SK-N-SH treated with all-trans-retinoic acid at 6 μM for 48 hours (cell line): ENCODE measurements at regions not wholly inside any gene's neighbourhood (a gene's known extent, or its start where the extent isn't known, plus 50 kb on each side); places are given as distances from the start of the nearest gene placed in this dataset.

Experiments used
- ATAC-seq: fragments of 200-7000 bp; cut with Tn5 transposase; 3 replicates; pipeline ENCODE4 v1.9.1; 2020; ENCODE audit warnings: mild to moderate bottlenecking, moderate library complexity
- ARNTL ChIP-seq: fragments of 450-650 bp; formaldehyde crosslinking; IDR thresholded peaks from 2 replicates; pipeline ENCODE4 v1.5.0; 2020; ENCODE audit warnings: low read depth, mild to moderate bottlenecking, moderate library complexity, borderline replicate concordance
- BACH2 ChIP-seq: fragments of 250-450 bp; sonication (Bioruptor Pico); IDR thresholded peaks from 2 replicates; pipeline ENCODE4 v1.9.0; 2021; ENCODE audit warnings: mild to moderate bottlenecking, borderline replicate concordance
- CSDC2 ChIP-seq: fragments of 250-450 bp; sonication (Bioruptor Pico); IDR thresholded peaks from 2 replicates; pipeline ENCODE4 v1.5.0; 2020; ENCODE audit warnings: mild to moderate bottlenecking, moderate library complexity
- ESRRG ChIP-seq: fragments of 250-450 bp; sonication (Bioruptor Pico); IDR thresholded peaks from 2 replicates; pipeline ENCODE4 v1.6.1; 2021; ENCODE audit warnings: mild to moderate bottlenecking
- GLIS3 ChIP-seq: fragments of 250-450 bp; sonication (Bioruptor Pico); IDR thresholded peaks from 2 replicates; pipeline ENCODE4 v1.5.0; 2020; ENCODE audit warnings: mild to moderate bottlenecking, moderate library complexity
- ISL1 ChIP-seq: fragments of 250-450 bp; sonication (Bioruptor Pico); IDR thresholded peaks from 2 replicates; pipeline ENCODE4 v2.1.2; 2022; ENCODE audit warnings: mild to moderate bottlenecking, moderate library complexity
- OSR1 ChIP-seq: fragments of 250-450 bp; sonication (Bioruptor Pico); IDR thresholded peaks from 2 replicates; pipeline ENCODE4 v1.8.0; 2022; ENCODE audit warnings: moderate library complexity, mild to moderate bottlenecking, inconsistent platforms
- PATZ1 ChIP-seq: fragments of 250-450 bp; sonication (Bioruptor Pico); IDR thresholded peaks from 2 replicates; pipeline ENCODE4 v1.8.0; 2020; ENCODE audit warnings: mild to moderate bottlenecking, moderate library complexity, borderline replicate concordance
- RARB ChIP-seq: fragments of 250-450 bp; sonication (Bioruptor Pico); IDR thresholded peaks from 2 replicates; pipeline ENCODE4 v1.8.0; 2021; ENCODE audit warnings: mild to moderate bottlenecking, moderate library complexity
- SNAI2 ChIP-seq: fragments of 250-450 bp; sonication (Bioruptor Pico); IDR thresholded peaks from 2 replicates; pipeline ENCODE4 v1.5.0; 2020; ENCODE audit warnings: mild to moderate bottlenecking, moderate library complexity
- TCF4 ChIP-seq: fragments of 250-450 bp; sonication (Bioruptor Pico); IDR thresholded peaks from 2 replicates; pipeline ENCODE4 v1.8.0; 2021; ENCODE audit warnings: mild to moderate bottlenecking, moderate library complexity, borderline replicate concordance
- TOX ChIP-seq: fragments of 250-450 bp; sonication (Bioruptor Pico); IDR thresholded peaks from 2 replicates; pipeline ENCODE4 v1.8.0; 2021; ENCODE audit warnings: mild to moderate bottlenecking, moderate library complexity, borderline replicate concordance
- ZC3H10 ChIP-seq: fragments of 250-450 bp; sonication (Bioruptor Pico); IDR thresholded peaks from 2 replicates; pipeline ENCODE4 v1.5.1; 2021; ENCODE audit warnings: mild to moderate bottlenecking, moderate library complexity
- ZFP3 ChIP-seq: fragments of 250-450 bp; sonication (Bioruptor Pico); IDR thresholded peaks from 2 replicates; pipeline ENCODE4 v1.5.0; 2020; ENCODE audit warnings: mild to moderate bottlenecking, moderate library complexity
- ZFP30 ChIP-seq: fragments of 450-650 bp; formaldehyde crosslinking; IDR thresholded peaks from 2 replicates; pipeline ENCODE4 v1.5.0; 2022; ENCODE audit warnings: mild to moderate bottlenecking, moderate library complexity
- ZNF565 ChIP-seq: fragments of 450-650 bp; formaldehyde crosslinking; conservative IDR thresholded peaks from 2 replicates; pipeline ENCODE4 v1.5.0; 2020; ENCODE audit warnings: low read depth, mild to moderate bottlenecking, moderate library complexity
- ZNF70 ChIP-seq: fragments of 450-650 bp; formaldehyde crosslinking; IDR thresholded peaks from 2 replicates; pipeline ENCODE4 v1.5.0; 2020; ENCODE audit warnings: mild to moderate bottlenecking, moderate library complexity
- ZNF8 ChIP-seq: fragments of 450-650 bp; formaldehyde crosslinking; IDR thresholded peaks from 2 replicates; pipeline ENCODE4 v1.5.0; 2020; ENCODE audit warnings: mild to moderate bottlenecking, moderate library complexity
- TF ChIP-seq, protein P1 (sequence below): fragments of 250-450 bp; sonication (Bioruptor Pico); IDR thresholded peaks from 2 replicates; pipeline ENCODE4 v1.8.0; 2021; ENCODE audit warnings: low read depth, mild to moderate bottlenecking, moderate library complexity, borderline replicate concordance
- TF ChIP-seq, protein P2 (sequence below): fragments of 250-450 bp; sonication (Bioruptor Pico); IDR thresholded peaks from 2 replicates; pipeline ENCODE4 v1.5.0; 2020; ENCODE audit warnings: mild to moderate bottlenecking, moderate library complexity
- TF ChIP-seq, protein P3 (sequence below): fragments of 250-450 bp; sonication (Bioruptor Pico); IDR thresholded peaks from 2 replicates; pipeline ENCODE4 v1.5.1; 2021; ENCODE audit warnings: mild to moderate bottlenecking, moderate library complexity

GRCh38 chr6:141242957-141243356 is 889.8 kb upstream of the GJE1 start:
- TF ChIP-seq OSR1 (CRISPR knock-in tag) (no peak), SNAI2 (CRISPR knock-in tag) (no peak), ISL1 (CRISPR knock-in tag) (no peak), ZC3H10 (CRISPR knock-in tag) (no peak)
- TF ChIP-seq, protein P1, sequence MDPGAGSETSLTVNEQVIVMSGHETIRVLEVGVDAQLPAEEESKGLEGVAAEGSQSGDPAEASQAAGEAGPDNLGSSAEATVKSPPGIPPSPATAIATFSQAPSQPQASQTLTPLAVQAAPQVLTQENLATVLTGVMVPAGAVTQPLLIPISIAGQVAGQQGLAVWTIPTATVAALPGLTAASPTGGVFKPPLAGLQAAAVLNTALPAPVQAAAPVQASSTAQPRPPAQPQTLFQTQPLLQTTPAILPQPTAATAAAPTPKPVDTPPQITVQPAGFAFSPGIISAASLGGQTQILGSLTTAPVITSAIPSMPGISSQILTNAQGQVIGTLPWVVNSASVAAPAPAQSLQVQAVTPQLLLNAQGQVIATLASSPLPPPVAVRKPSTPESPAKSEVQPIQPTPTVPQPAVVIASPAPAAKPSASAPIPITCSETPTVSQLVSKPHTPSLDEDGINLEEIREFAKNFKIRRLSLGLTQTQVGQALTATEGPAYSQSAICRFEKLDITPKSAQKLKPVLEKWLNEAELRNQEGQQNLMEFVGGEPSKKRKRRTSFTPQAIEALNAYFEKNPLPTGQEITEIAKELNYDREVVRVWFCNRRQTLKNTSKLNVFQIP (CRISPR knock-in tag), result no peak
- TF ChIP-seq, protein P2, sequence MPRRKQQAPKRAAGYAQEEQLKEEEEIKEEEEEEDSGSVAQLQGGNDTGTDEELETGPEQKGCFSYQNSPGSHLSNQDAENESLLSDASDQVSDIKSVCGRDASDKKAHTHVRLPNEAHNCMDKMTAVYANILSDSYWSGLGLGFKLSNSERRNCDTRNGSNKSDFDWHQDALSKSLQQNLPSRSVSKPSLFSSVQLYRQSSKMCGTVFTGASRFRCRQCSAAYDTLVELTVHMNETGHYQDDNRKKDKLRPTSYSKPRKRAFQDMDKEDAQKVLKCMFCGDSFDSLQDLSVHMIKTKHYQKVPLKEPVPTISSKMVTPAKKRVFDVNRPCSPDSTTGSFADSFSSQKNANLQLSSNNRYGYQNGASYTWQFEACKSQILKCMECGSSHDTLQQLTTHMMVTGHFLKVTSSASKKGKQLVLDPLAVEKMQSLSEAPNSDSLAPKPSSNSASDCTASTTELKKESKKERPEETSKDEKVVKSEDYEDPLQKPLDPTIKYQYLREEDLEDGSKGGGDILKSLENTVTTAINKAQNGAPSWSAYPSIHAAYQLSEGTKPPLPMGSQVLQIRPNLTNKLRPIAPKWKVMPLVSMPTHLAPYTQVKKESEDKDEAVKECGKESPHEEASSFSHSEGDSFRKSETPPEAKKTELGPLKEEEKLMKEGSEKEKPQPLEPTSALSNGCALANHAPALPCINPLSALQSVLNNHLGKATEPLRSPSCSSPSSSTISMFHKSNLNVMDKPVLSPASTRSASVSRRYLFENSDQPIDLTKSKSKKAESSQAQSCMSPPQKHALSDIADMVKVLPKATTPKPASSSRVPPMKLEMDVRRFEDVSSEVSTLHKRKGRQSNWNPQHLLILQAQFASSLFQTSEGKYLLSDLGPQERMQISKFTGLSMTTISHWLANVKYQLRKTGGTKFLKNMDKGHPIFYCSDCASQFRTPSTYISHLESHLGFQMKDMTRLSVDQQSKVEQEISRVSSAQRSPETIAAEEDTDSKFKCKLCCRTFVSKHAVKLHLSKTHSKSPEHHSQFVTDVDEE (CRISPR knock-in tag), result no peak
- TF ChIP-seq, protein P3, sequence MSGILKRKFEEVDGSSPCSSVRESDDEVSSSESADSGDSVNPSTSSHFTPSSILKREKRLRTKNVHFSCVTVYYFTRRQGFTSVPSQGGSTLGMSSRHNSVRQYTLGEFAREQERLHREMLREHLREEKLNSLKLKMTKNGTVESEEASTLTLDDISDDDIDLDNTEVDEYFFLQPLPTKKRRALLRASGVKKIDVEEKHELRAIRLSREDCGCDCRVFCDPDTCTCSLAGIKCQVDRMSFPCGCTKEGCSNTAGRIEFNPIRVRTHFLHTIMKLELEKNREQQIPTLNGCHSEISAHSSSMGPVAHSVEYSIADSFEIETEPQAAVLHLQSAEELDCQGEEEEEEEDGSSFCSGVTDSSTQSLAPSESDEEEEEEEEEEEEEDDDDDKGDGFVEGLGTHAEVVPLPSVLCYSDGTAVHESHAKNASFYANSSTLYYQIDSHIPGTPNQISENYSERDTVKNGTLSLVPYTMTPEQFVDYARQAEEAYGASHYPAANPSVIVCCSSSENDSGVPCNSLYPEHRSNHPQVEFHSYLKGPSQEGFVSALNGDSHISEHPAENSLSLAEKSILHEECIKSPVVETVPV (CRISPR knock-in tag), result no peak
- ATAC-seq, result no peak

DNA sequence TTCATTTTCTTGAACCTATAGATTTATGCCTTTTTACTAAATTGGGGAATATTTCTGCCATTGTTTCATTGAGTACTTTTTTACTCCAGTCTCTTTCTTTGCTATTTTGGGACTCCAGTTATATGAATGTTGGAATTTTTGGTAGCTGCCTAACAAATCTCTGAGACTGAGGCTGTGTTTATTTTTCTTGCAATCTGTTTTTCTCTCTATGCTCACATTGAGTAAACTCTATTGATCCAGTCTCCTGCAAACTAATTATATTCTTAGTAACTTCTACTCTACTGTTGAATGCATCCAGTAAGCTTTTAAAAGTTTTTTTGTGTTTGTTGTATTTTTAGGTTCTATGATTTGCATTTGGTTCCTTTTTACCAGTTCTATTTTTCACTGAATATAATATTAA is 903.4 kb upstream of the GJE1 start:
- TF ChIP-seq, protein P1 (CRISPR knock-in tag), result no peak
- TF ChIP-seq ZNF70, result no peak
- no peak for TF ChIP-seq ZNF565
- TF ChIP-seq ZNF8 (CRISPR knock-in tag), result no peak
- no peak for TF ChIP-seq GLIS3 (CRISPR knock-in tag)
- TF ChIP-seq, protein P3 (CRISPR knock-in tag), result no peak
- TF ChIP-seq ZC3H10 (CRISPR knock-in tag), result no peak
- TF ChIP-seq, all 23 proteins: peak for 0

GRCh38 chr6:141218583-141218982 is 914.1 kb upstream of the GJE1 start:
- ATAC-seq, result no peak
- TF ChIP-seq SNAI2 (CRISPR knock-in tag) (no peak), ESRRG (no peak), ZFP3 (no peak), BACH2 (CRISPR knock-in tag) (no peak), OSR1 (CRISPR knock-in tag) (no peak), ZNF565 (no peak), ZC3H10 (CRISPR knock-in tag) (no peak), TCF4 (no peak), ZFP30 (CRISPR knock-in tag) (no peak), RARB (CRISPR knock-in tag) (no peak), CSDC2 (CRISPR knock-in tag) (no peak), TOX (CRISPR knock-in tag) (no peak), ZNF8 (CRISPR knock-in tag) (no peak), ARNTL (no peak), PATZ1 (CRISPR knock-in tag) (no peak)
- TF ChIP-seq, protein P1 (CRISPR knock-in tag), result no peak
- TF ChIP-seq, protein P2 (CRISPR knock-in tag), result no peak

More for the DNA sequence above, 903.4 kb upstream of the GJE1 start:
- no peak for ATAC-seq
